ENCODE measurements at regions not wholly inside any gene's neighbourhood (a gene's known extent, or its start where the extent isn't known, plus 50 kb on each side); places are given as distances from the start of the nearest gene placed in this dataset.

- intact Hi-C loops (cut with micrococcal nuclease) = no loop called here
Measured at GRCh38 chr2:21676676-21677075, 552.9 kb downstream of the TDRD15 start.

- intact Hi-C loops (cut with micrococcal nuclease) = no loop called here
Measured at GRCh38 chr2:21683838-21684237, 560.1 kb downstream of the TDRD15 start.

- intact Hi-C loops (cut with micrococcal nuclease) = no loop called here
Measured at GRCh38 chr2:21687589-21687988, 563.8 kb downstream of the TDRD15 start.

- intact Hi-C loops (cut with micrococcal nuclease) = no loop called here
Measured at GRCh38 chr2:21690005-21690404, 566.2 kb downstream of the TDRD15 start.

GRCh38 chr2:21693081-21693480 is 569.3 kb downstream of the TDRD15 start:
- intact Hi-C loops (cut with micrococcal nuclease) = no loop called here

GRCh38 chr2:21694079-21694878 is 570.5 kb downstream of the TDRD15 start:
- intact Hi-C loops (cut with micrococcal nuclease) = no loop called here

- intact Hi-C loops (cut with micrococcal nuclease) = no loop called here
Measured at GRCh38 chr2:21696900-21697299, 573.1 kb downstream of the TDRD15 start.

GRCh38 chr2:21700644-21701043 is 576.9 kb downstream of the TDRD15 start:
- intact Hi-C loops (cut with micrococcal nuclease) = no loop called here

- intact Hi-C loops (cut with micrococcal nuclease) = no loop called here
Measured at GRCh38 chr2:21710031-21710430, 586.3 kb downstream of the TDRD15 start.

- intact Hi-C loops (cut with micrococcal nuclease) = no loop called here
Measured at GRCh38 chr2:21710496-21710895, 586.7 kb downstream of the TDRD15 start.

GRCh38 chr2:21715887-21716286 is 592.1 kb downstream of the TDRD15 start:
- intact Hi-C loops (cut with micrococcal nuclease) = no loop called here

GRCh38 chr2:21727101-21727500 is 603.3 kb downstream of the TDRD15 start:
- intact Hi-C loops (cut with micrococcal nuclease) = no loop called here

- intact Hi-C loops (cut with micrococcal nuclease) = no loop called here
Measured at GRCh38 chr2:21728133-21728532, 604.4 kb downstream of the TDRD15 start.

- intact Hi-C loops (cut with micrococcal nuclease) = no loop called here
Measured at GRCh38 chr2:21730141-21730540, 606.4 kb downstream of the TDRD15 start.

- intact Hi-C loops (cut with micrococcal nuclease) = no loop called here
Measured at GRCh38 chr2:21740484-21740883, 616.7 kb downstream of the TDRD15 start.

- intact Hi-C loops (cut with micrococcal nuclease) = no loop called here
Measured at GRCh38 chr2:21746499-21746898, 622.7 kb downstream of the TDRD15 start.

- intact Hi-C loops (cut with micrococcal nuclease) = no loop called here
Measured at GRCh38 chr2:21748501-21748900, 624.7 kb downstream of the TDRD15 start.

GRCh38 chr2:21754164-21754788 is 630.5 kb downstream of the TDRD15 start:
- intact Hi-C loops (cut with micrococcal nuclease) = no loop called here

- intact Hi-C loops (cut with micrococcal nuclease) = no loop called here
Measured at GRCh38 chr2:21757805-21758430, 634.1 kb downstream of the TDRD15 start.

GRCh38 chr2:21759819-21760218 is 636.1 kb downstream of the TDRD15 start:
- intact Hi-C loops (cut with micrococcal nuclease) = no loop called here

GRCh38 chr2:21761361-21761760 is 637.6 kb downstream of the TDRD15 start:
- intact Hi-C loops (cut with micrococcal nuclease) = no loop called here

- intact Hi-C loops (cut with micrococcal nuclease) = no loop called here
Measured at GRCh38 chr2:21763501-21763900, 639.7 kb downstream of the TDRD15 start.

- intact Hi-C loops (cut with micrococcal nuclease) = no loop called here
Measured at GRCh38 chr2:21770787-21771186, 647.0 kb downstream of the TDRD15 start.
